ENCODE measurements at regions not wholly inside any gene's neighbourhood (a gene's known extent, or its start where the extent isn't known, plus 50 kb on each side); places are given as distances from the start of the nearest gene placed in this dataset.

- TF ChIP-seq PATZ1 (CRISPR knock-in tag; IDR thresholded peaks at IDR 0.05; ENCODE audit: borderline replicate concordance) (no peak), ISL1 (CRISPR knock-in tag; IDR thresholded peaks at IDR 0.05) (no peak), ZNF70 (CRISPR knock-in tag; IDR thresholded peaks at IDR 0.05) (no peak), GLIS3 (CRISPR knock-in tag; IDR thresholded peaks at IDR 0.05) (no peak), PPARA (CRISPR knock-in tag; IDR thresholded peaks at IDR 0.05; ENCODE audit: borderline replicate concordance) (no peak), RARB (CRISPR knock-in tag; IDR thresholded peaks at IDR 0.05) (no peak), ZFP3 (CRISPR knock-in tag; IDR thresholded peaks at IDR 0.05) (no peak), OSR1 (CRISPR knock-in tag; IDR thresholded peaks at IDR 0.05) (no peak), TSHZ2 (CRISPR knock-in tag; IDR thresholded peaks at IDR 0.05) (no peak)
These were observed 266.1 kb downstream of the RAB38 start for GRCh38 chr11:87909178-87909577.
